DOHH2 (cell line): ENCODE measurements at regions not wholly inside any gene's neighbourhood (a gene's known extent, or its start where the extent isn't known, plus 50 kb on each side); places are given as distances from the start of the nearest gene placed in this dataset.

Experiments
- H3F3A ChIP-seq: fragments of 200-600 bp; sonication (generic), shearing (Covaris generic); 2 replicates; pipeline ENCODE4 v1.6.0; 2016; ENCODE audit warnings: antibody characterized with exemption, mild to moderate bottlenecking; ENCODE audit not compliant: control insufficient read depth, insufficient read depth
- H3K27ac ChIP-seq: fragments of 200-600 bp; sonication (generic); 2 replicates; pipeline ENCODE4 v1.5.1; 2014; ENCODE audit warnings: low read depth, mild to moderate bottlenecking, low read length, moderate library complexity
- H3K27me3 ChIP-seq: fragments of 200-600 bp; sonication (generic); 2 replicates; pipeline ENCODE4 v1.6.1; 2014; ENCODE audit warnings: mild to moderate bottlenecking, low read length, mixed read lengths; ENCODE audit not compliant: control insufficient read depth
- H3K36me3 ChIP-seq: fragments of 200-600 bp; sonication (generic); 2 replicates; pipeline ENCODE4 v1.6.1; 2014; ENCODE audit warnings: mild to moderate bottlenecking, low read length, moderate library complexity, mixed read lengths; ENCODE audit not compliant: control insufficient read depth
- H3K4me1 ChIP-seq: fragments of 200-600 bp; sonication (generic); 2 replicates; pipeline ENCODE4 v1.6.1; 2014; ENCODE audit warnings: mild to moderate bottlenecking, low read length, mixed read lengths; ENCODE audit not compliant: control insufficient read depth
- H3K4me2 ChIP-seq: fragments of 200-600 bp; sonication (generic); 2 replicates; pipeline ENCODE4 v1.6.0; 2014; ENCODE audit warnings: mild to moderate bottlenecking, low read length, moderate library complexity
- H3K4me3 ChIP-seq: fragments of 200-600 bp; sonication (generic); 2 replicates; pipeline ENCODE4 v1.5.1; 2014; ENCODE audit warnings: mild to moderate bottlenecking, low read length, mixed read lengths
- H3K79me2 ChIP-seq: fragments of 200-600 bp; sonication (generic); 2 replicates; pipeline ENCODE4 v1.6.1; 2014; ENCODE audit warnings: mild to moderate bottlenecking, low read length, mixed read lengths; ENCODE audit not compliant: control insufficient read depth
- H3K9me2 ChIP-seq: fragments of 200-600 bp; sonication (generic); replicated peaks from 2 replicates; pipeline ENCODE4 v1.6.1; 2014; ENCODE audit warnings: mild to moderate bottlenecking, low read length, mixed read lengths; ENCODE audit not compliant: control insufficient read depth
- H3K9me3 ChIP-seq: fragments of 200-600 bp; sonication (generic); 2 replicates; pipeline ENCODE4 v1.6.1; 2014; ENCODE audit warnings: antibody characterized with exemption, low read length, mixed read lengths; ENCODE audit not compliant: control insufficient read depth, insufficient read depth
- H4K20me1 ChIP-seq: fragments of 200-600 bp; sonication (generic); 2 replicates; pipeline ENCODE4 v1.6.0; 2014; ENCODE audit warnings: low read depth, mild to moderate bottlenecking, antibody characterized with exemption, low read length, moderate library complexity; ENCODE audit not compliant: control insufficient read depth, insufficient read depth
- CTCF ChIP-seq: fragments of 200-600 bp; sonication (generic); IDR thresholded peaks from one replicate; pipeline ENCODE4 v1.5.1; 2014; ENCODE audit warnings: antibody characterized with exemption, mild to moderate bottlenecking, low read depth, low read length; ENCODE audit not compliant: poor library complexity, severe bottlenecking
- EZH2phosphoT487 ChIP-seq: fragments of 200-600 bp; sonication (generic); IDR thresholded peaks from 2 replicates; pipeline ENCODE4 v1.6.1; 2017; ENCODE audit warnings: borderline replicate concordance, mild to moderate bottlenecking, antibody characterized with exemption, low read length, moderate library complexity, mixed read lengths

GRCh38 chr2:163888591-163888990 is 152.8 kb upstream of the FIGN start:
- no peak overlapping the region for H3K27ac ChIP-seq
- no peaks in the 10 kb centered on the region for H3K4me1 ChIP-seq
- H3K4me2 ChIP-seq: no peak overlapping the region
- H3K4me3 ChIP-seq: no peak overlapping the region
- TF ChIP-seq EZH2phosphoT487 (no peak), CTCF (no peak)
- no peaks in the 10 kb centered on the region for H3K9me2 ChIP-seq
- no peaks in the 10 kb centered on the region for H3K79me2 ChIP-seq
- H4K20me1 ChIP-seq: no peaks in the 10 kb centered on the region
- no peaks in the 10 kb centered on the region for H3F3A ChIP-seq
- no peaks in the 10 kb centered on the region for H3K9me3 ChIP-seq
- H3K36me3 ChIP-seq: no peaks in the 10 kb centered on the region
- H3K27me3 ChIP-seq: no peaks in the 10 kb centered on the region

- H3K9me2 ChIP-seq: no peaks in the 10 kb centered on the region
- TF ChIP-seq EZH2phosphoT487: no peak
- TF ChIP-seq CTCF: no peak
- H3K4me1 ChIP-seq: no peaks in the 10 kb centered on the region
- H3K9me3 ChIP-seq: no peaks in the 10 kb centered on the region
- no peak overlapping the region for H3K27ac ChIP-seq
- no peaks in the 10 kb centered on the region for H3K36me3 ChIP-seq
- H3K4me2 ChIP-seq: no peak overlapping the region
- no peaks in the 10 kb centered on the region for H4K20me1 ChIP-seq
- no peak overlapping the region for H3K4me3 ChIP-seq
- H3K79me2 ChIP-seq: no peaks in the 10 kb centered on the region
- H3F3A ChIP-seq: no peaks in the 10 kb centered on the region
- no peaks in the 10 kb centered on the region for H3K27me3 ChIP-seq
Observed at GRCh38 chr2:163887182-163887581, 151.4 kb upstream of the FIGN start.

- Histone ChIP-seq H3F3A (no peaks in the 10 kb centered on the region), H3K4me1 (no peaks in the 10 kb centered on the region), H3K4me2 (no peak overlapping the region), H3K27me3 (no peaks in the 10 kb centered on the region), H3K9me3 (no peaks in the 10 kb centered on the region), H3K4me3 (no peak overlapping the region), H4K20me1 (no peaks in the 10 kb centered on the region), H3K36me3 (no peaks in the 10 kb centered on the region), H3K27ac (no peak overlapping the region), H3K9me2 (no peaks in the 10 kb centered on the region), H3K79me2 (no peaks in the 10 kb centered on the region)
- TF ChIP-seq EZH2phosphoT487 (no peak), CTCF (no peak)
Observed at GRCh38 chr2:163884416-163884815, 148.6 kb upstream of the FIGN start.

- Histone ChIP-seq H3K79me2 (no peaks in the 10 kb centered on the region), H3K27ac (no peak overlapping the region), H3K4me1 (no peaks in the 10 kb centered on the region), H3K27me3 (no peaks in the 10 kb centered on the region), H3F3A (no peaks in the 10 kb centered on the region), H3K9me3 (no peaks in the 10 kb centered on the region), H4K20me1 (no peaks in the 10 kb centered on the region), H3K4me3 (no peak overlapping the region), H3K9me2 (no peaks in the 10 kb centered on the region), H3K36me3 (no peaks in the 10 kb centered on the region), H3K4me2 (no peak overlapping the region)
- TF ChIP-seq EZH2phosphoT487 (no peak), CTCF (peak; percentile 59)
Observed at GRCh38 chr2:163878718-163879117, 142.9 kb upstream of the FIGN start.
